OCI-LY1 (cell line): ENCODE measurements at regions not wholly inside any gene's neighbourhood (a gene's known extent, or its start where the extent isn't known, plus 50 kb on each side); places are given as distances from the start of the nearest gene placed in this dataset.
"Not testable (repeated sequence)": the region's sequence is repeated elsewhere in the genome, so short reads cannot be mapped to it uniquely, and the experiment has no call there.

Experiments used
- H2AFZ ChIP-seq: fragments of 200-600 bp; sonication (generic), shearing (Covaris generic); 2 replicates; pipeline ENCODE4 v1.6.0; 2014; ENCODE audit warnings: antibody characterized with exemption, mild to moderate bottlenecking, low read length
- H3F3A ChIP-seq: fragments of 200-600 bp; sonication (generic), shearing (Covaris generic); 2 replicates; pipeline ENCODE4 v1.6.0; 2014; ENCODE audit warnings: mild to moderate bottlenecking, antibody characterized with exemption, low read length, moderate library complexity; ENCODE audit not compliant: insufficient read depth
- H3K27ac ChIP-seq: fragments of 200-600 bp; sonication (generic); 2 replicates; pipeline ENCODE4 v1.5.1; 2014; ENCODE audit warnings: low read length, mixed run types, mild to moderate bottlenecking, low read depth; ENCODE audit not compliant: poor library complexity, severe bottlenecking
- H3K27me3 ChIP-seq: fragments of 200-600 bp; sonication (generic); 2 replicates; pipeline ENCODE4 v1.6.0; 2014; ENCODE audit warnings: antibody characterized with exemption, mild to moderate bottlenecking, low read length, moderate library complexity; ENCODE audit not compliant: insufficient read depth
- H3K36me3 ChIP-seq: fragments of 200-600 bp; sonication (generic); 2 replicates; pipeline ENCODE4 v1.6.1; 2014; ENCODE audit warnings: mild to moderate bottlenecking, antibody characterized with exemption, low read length, moderate library complexity, mixed read lengths; ENCODE audit not compliant: insufficient read depth
- H3K4me1 ChIP-seq: fragments of 200-600 bp; sonication (generic); 2 replicates; pipeline ENCODE4 v1.5.1; 2014; ENCODE audit warnings: mild to moderate bottlenecking, low read length, moderate library complexity; ENCODE audit not compliant: insufficient read depth, severe bottlenecking
- H3K4me2 ChIP-seq: fragments of 200-600 bp; sonication (generic), shearing (Covaris generic); 2 replicates; pipeline ENCODE4 v1.6.1; 2014; ENCODE audit warnings: low read length
- H3K4me3 ChIP-seq: fragments of 200-600 bp; sonication (generic); 2 replicates; pipeline ENCODE4 v1.5.1; 2014; ENCODE audit warnings: low read length, low read depth, mild to moderate bottlenecking, mixed read lengths; ENCODE audit not compliant: poor library complexity, severe bottlenecking
- H3K79me2 ChIP-seq: fragments of 200-600 bp; shearing (Covaris generic); 2 replicates; pipeline ENCODE4 v1.6.1; 2016; ENCODE audit warnings: mixed run types, low read length, mixed read lengths; ENCODE audit not compliant: insufficient read depth
- H3K9ac ChIP-seq: fragments of 200-600 bp; sonication (generic), shearing (Covaris generic); 2 replicates; pipeline ENCODE4 v1.6.1; 2014; ENCODE audit warnings: mild to moderate bottlenecking, low read length, mixed read lengths
- H3K9me2 ChIP-seq: fragments of 200-600 bp; sonication (generic), shearing (Covaris generic); 2 replicates; pipeline ENCODE4 v1.6.1; 2014; ENCODE audit warnings: low read depth, mild to moderate bottlenecking, low read length, mixed read lengths
- H3K9me3 ChIP-seq: fragments of 200-600 bp; shearing (Covaris generic); 2 replicates; pipeline ENCODE4 v1.6.1; 2014; ENCODE audit warnings: low read length, mixed read lengths
- H4K20me1 ChIP-seq: fragments of 200-600 bp; sonication (generic), shearing (Covaris generic); 2 replicates; pipeline ENCODE4 v1.6.0; 2016; ENCODE audit warnings: mild to moderate bottlenecking, low read length; ENCODE audit not compliant: insufficient read depth
- CTCF ChIP-seq: fragments of 200-600 bp; sonication (generic), shearing (Covaris generic); IDR thresholded peaks from 2 replicates; pipeline ENCODE4 v1.5.1; 2017; ENCODE audit warnings: mild to moderate bottlenecking, antibody characterized with exemption, low read length, moderate library complexity, mixed read lengths
- EZH2 ChIP-seq: fragments of 200-600 bp; sonication (generic), shearing (Covaris generic); IDR thresholded peaks from 2 replicates; pipeline ENCODE4 v1.8.0; 2017; ENCODE audit warnings: borderline replicate concordance, mixed run types, mild to moderate bottlenecking, antibody characterized with exemption, low read length, moderate library complexity, mixed read lengths

DNA sequence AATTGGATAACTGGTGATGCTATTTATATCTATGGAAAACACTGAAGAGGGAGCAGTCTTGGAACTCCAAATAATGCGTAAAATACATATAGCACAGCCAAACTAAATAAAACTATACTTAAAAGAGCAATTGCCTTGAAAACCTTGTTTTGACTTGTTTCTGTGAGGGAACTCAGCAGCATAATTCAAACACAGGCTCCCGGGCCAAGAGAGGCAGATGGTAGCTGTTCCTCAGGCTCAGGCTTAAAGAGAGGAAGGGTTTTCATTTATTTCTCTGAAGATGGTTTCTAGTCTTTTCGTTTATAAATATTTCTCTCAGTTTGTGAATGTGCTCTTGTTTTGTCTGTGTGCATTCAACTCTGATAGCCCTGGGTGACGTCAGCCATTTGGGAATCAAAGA is 82.4 kb downstream of the FANCF start:
- no peak for TF ChIP-seq EZH2
- no peak for TF ChIP-seq CTCF
- Histone ChIP-seq H3K9me3 (no peaks in the 10 kb centered on the region), H3K27ac (no peak overlapping the region), H2AFZ (no peak overlapping the region), H3K27me3 (no peaks in the 10 kb centered on the region), H4K20me1 (no peaks in the 10 kb centered on the region), H3K4me2 (no peak overlapping the region), H3K36me3 (no peaks in the 10 kb centered on the region), H3K79me2 (no peaks in the 10 kb centered on the region), H3K9me2 (no peaks in the 10 kb centered on the region), H3K4me3 (no peak overlapping the region), H3F3A (no peaks in the 10 kb centered on the region), H3K9ac (no peak overlapping the region), H3K4me1 (no peaks in the 10 kb centered on the region)

DNA sequence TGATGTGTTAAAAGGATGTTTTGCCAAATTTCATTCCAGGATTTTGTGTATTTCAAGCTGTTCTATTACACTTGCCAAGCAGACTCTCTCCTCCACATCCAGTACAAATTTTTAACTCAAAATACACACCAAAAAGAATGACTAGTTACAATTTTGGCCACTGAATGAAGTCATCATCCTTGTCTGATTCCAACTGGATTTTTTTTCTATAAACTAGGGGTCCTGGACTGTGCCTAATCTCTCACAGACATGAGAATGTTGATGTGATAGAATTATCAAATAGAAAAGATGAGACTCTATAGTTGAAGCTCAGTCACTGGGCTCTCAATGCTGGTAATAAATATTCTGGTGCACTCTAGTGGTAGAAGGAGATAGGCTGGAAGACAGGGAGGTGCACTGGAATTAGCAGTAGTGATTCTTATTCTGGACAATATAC is 85.8 kb downstream of the FANCF start:
- Histone ChIP-seq H3K4me3 (no peak overlapping the region), H3K4me2 (no peak overlapping the region), H3K27ac (no peak overlapping the region), H3K9me2 (no peaks in the 10 kb centered on the region), H4K20me1 (no peaks in the 10 kb centered on the region), H3K9me3 (no peaks in the 10 kb centered on the region), H3K36me3 (no peaks in the 10 kb centered on the region), H2AFZ (no peak overlapping the region), H3K9ac (no peak overlapping the region), H3F3A (no peaks in the 10 kb centered on the region), H3K79me2 (no peaks in the 10 kb centered on the region), H3K4me1 (no peaks in the 10 kb centered on the region), H3K27me3 (no peaks in the 10 kb centered on the region)
- TF ChIP-seq CTCF (peak; percentile 36; the same call in 1 of the 2 replicates), EZH2 (no peak)

DNA sequence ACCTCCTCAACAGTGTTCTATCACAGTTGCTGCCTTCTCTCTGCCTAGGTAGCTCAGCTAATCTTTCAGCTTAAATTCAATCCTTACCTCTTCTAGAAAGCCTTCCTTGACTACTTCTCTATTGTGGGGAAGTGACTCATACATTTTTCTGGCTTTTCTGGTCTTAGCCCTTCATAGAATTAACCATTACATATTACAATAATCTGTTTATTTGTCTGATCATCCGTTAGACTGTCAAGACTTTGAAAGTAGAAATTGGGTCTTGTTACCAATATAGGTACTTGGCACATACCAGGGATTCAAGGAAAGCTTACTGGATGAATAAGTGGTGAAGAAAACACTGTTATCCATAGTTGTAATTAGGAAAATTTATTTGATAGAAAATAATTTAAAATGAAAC is 89.6 kb downstream of the FANCF start:
- Histone ChIP-seq H3K9ac (no peak overlapping the region), H3K9me3 (no peaks in the 10 kb centered on the region), H4K20me1 (no peaks in the 10 kb centered on the region), H3K4me3 (no peak overlapping the region), H3K79me2 (no peaks in the 10 kb centered on the region), H3K36me3 (no peaks in the 10 kb centered on the region), H3F3A (no peaks in the 10 kb centered on the region), H2AFZ (no peak overlapping the region), H3K9me2 (no peaks in the 10 kb centered on the region), H3K27ac (no peak overlapping the region), H3K4me1 (no peaks in the 10 kb centered on the region), H3K27me3 (no peaks in the 10 kb centered on the region), H3K4me2 (no peak overlapping the region)
- no peak for TF ChIP-seq CTCF
- TF ChIP-seq EZH2 = no peak

DNA sequence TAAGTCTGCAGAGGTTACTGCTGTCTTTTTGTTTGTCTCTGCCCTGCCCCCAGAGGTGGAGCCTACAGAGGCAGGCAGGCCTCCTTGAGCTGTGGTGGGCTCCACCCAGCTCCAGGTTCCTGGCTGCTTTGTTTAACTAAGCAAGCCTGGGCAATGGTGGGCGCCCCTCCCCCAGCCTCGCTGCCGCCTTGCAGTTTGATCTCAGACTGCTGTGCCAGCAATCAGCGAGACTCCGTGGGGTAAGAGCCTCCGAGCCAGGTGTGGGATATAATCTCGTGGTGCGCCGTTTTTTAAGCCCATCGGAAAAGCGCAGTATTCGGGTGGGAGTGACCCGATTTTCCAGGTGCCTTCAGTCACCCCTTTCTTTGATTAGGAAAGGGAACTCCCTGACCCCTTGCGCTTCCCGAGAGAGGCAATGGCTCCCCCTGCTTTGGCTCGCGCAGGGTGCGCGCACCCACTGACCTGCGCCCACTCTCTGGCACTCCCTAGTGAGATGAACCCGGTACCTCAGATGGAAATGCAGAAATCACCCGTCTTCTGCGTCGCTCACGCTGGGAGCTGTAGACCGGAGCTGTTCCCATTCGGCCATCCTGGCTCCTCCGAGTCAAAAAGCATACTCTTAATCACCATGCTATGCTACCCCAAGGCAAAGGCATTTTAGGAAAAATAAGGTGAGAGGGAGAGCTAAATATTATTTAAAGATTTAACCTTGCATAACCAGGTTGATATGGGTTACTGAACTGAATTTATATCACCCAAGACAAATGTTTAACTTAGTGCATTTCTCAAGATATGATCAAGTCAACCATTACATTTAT is 96.8 kb downstream of the FANCF start:
- not testable (repeated sequence) for H3K27ac ChIP-seq, H3K4me2 ChIP-seq, H3K9me3 ChIP-seq, H4K20me1 ChIP-seq, H3K9me2 ChIP-seq, H3K79me2 ChIP-seq, H2AFZ ChIP-seq, H3K27me3 ChIP-seq, H3K4me1 ChIP-seq, H3K4me3 ChIP-seq, H3K9ac ChIP-seq, H3F3A ChIP-seq, H3K36me3 ChIP-seq
